Natural killer cell (primary cell): ENCODE measurements at regions not wholly inside any gene's neighbourhood (a gene's known extent, or its start where the extent isn't known, plus 50 kb on each side); places are given as distances from the start of the nearest gene placed in this dataset.

Experiments used
- ATAC-seq, 3 donors: fragments of 150-1000 bp in 2 of 3; fragments of 200-7000 bp in 1 of 3; cut with Tn5 transposase; 1 replicate in 1 of 3; 2 replicates in 2 of 3; pipeline ENCODE4 v1.10.0; 2021; ENCODE audit warnings: mild to moderate bottlenecking in 2 of 3, moderate library complexity in 2 of 3
- DNase-seq, 2 donors: peaks; one replicate each; pipeline versions ENCODE4 v3.0.0 to v3.0.0-alpha.2; 2013 to 2021; ENCODE audit warnings: mixed read lengths in 1 of 2
- H3K27ac ChIP-seq: one replicate; pipeline ENCODE4 v1.5.1; 2013; ENCODE audit warnings: mild to moderate bottlenecking, low read length
- H3K27me3 ChIP-seq: one replicate; pipeline ENCODE4 v1.6.1; 2013; ENCODE audit warnings: low read length; ENCODE audit not compliant: control insufficient read depth, insufficient read depth
- H3K36me3 ChIP-seq: one replicate; pipeline ENCODE4 v1.6.1; 2013; ENCODE audit warnings: low read length; ENCODE audit not compliant: control insufficient read depth, insufficient read depth
- H3K4me1 ChIP-seq: one replicate; pipeline ENCODE4 v1.6.1; 2013; ENCODE audit warnings: low read length; ENCODE audit not compliant: control insufficient read depth, insufficient read depth
- H3K4me3 ChIP-seq: one replicate; pipeline ENCODE4 v1.5.1; 2013; ENCODE audit warnings: low read length
- H3K9me3 ChIP-seq: one replicate; pipeline ENCODE4 v1.6.1; 2013; ENCODE audit warnings: low read length; ENCODE audit not compliant: control insufficient read depth, insufficient read depth
- H3K27ac Mint-ChIP-seq, 2 donors: one replicate each; pipeline ENCODE4 v1.8.0; 2022; ENCODE audit warnings: mild to moderate bottlenecking in 2 of 2, mixed read lengths in 2 of 2, moderate library complexity in 1 of 2
- H3K27me3 Mint-ChIP-seq, 2 donors: one replicate each; pipeline ENCODE4 v1.8.0; 2022; ENCODE audit warnings: low read depth in 2 of 2, mixed read lengths in 2 of 2
- H3K36me3 Mint-ChIP-seq: one replicate; pipeline ENCODE4 v1.8.0; 2022; ENCODE audit warnings: mixed read lengths
- H3K4me1 Mint-ChIP-seq, 2 donors: one replicate each; pipeline ENCODE4 v1.8.0; 2022; ENCODE audit warnings: mixed read lengths in 2 of 2
- H3K4me3 Mint-ChIP-seq: one replicate; pipeline ENCODE4 v1.8.0; 2022; ENCODE audit warnings: mild to moderate bottlenecking, moderate library complexity, mixed read lengths
- H3K9me3 Mint-ChIP-seq, 2 donors: one replicate each; pipeline ENCODE4 v1.8.0; 2022; ENCODE audit warnings: mixed read lengths in 2 of 2
- WGBS: methylation state at CpG from one replicate; pipeline ENCODE4 v1.1.7; 2013; ENCODE audit warnings: missing lambda C conversion rate; ENCODE audit not compliant: insufficient coverage; 5-methylcytosine and 5-hydroxymethylcytosine counted together
- intact Hi-C: fragments of 100-400 bp; cut with micrococcal nuclease; formaldehyde crosslinking; loops from one replicate; pipeline ENCODE4 v1.14.2; 2022
- TF ChIP-seq, protein P1 (sequence below): fragments of 200-600 bp; IDR thresholded peaks from one replicate; pipeline ENCODE4 v1.8.0; 2022; ENCODE audit warnings: antibody characterized with exemption

DNA sequence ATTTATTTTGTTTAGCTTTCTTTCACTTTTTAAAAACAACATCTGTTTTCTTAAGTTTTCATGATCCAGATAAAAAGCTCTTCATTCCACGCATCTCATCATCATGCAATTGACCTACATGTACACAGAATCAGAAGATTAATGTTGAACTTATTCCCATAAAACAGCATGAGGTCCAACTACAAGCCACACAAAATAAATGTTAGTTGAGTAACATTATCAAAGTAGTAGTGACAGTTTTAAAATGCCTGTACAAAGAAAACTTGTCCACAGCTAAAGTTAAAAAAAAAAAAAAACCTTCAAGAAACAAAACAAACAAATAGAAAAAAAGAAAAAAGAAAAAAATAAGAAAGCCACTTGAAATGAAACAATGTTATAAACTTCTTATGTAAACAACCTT, 846.3 kb downstream of the TLE1 start:
- Mint-ChIP-seq H3K4me1 (no peaks in the 10 kb centered on the region), H3K27ac (no peak overlapping the region), H3K36me3 (peaks cover 5% of the 10 kb centered on the region), H3K27me3 (no peaks in the 10 kb centered on the region), H3K9me3 (peaks cover 9 to 10% of the 10 kb centered on the region in 2 donors), H3K4me3 (no peak overlapping the region)
- Histone ChIP-seq H3K9me3 (peaks cover 5% of the 10 kb centered on the region), H3K27ac (no peak overlapping the region), H3K36me3 (no peaks in the 10 kb centered on the region), H3K4me3 (no peak overlapping the region), H3K4me1 (no peaks in the 10 kb centered on the region), H3K27me3 (no peaks in the 10 kb centered on the region)
- 100% methylated on average over 1 of the region's 1 CpG for WGBS
- DNase-seq (no peak), ATAC-seq (no peak)
- intact Hi-C loops = no loop called here
- TF ChIP-seq, protein P1, sequence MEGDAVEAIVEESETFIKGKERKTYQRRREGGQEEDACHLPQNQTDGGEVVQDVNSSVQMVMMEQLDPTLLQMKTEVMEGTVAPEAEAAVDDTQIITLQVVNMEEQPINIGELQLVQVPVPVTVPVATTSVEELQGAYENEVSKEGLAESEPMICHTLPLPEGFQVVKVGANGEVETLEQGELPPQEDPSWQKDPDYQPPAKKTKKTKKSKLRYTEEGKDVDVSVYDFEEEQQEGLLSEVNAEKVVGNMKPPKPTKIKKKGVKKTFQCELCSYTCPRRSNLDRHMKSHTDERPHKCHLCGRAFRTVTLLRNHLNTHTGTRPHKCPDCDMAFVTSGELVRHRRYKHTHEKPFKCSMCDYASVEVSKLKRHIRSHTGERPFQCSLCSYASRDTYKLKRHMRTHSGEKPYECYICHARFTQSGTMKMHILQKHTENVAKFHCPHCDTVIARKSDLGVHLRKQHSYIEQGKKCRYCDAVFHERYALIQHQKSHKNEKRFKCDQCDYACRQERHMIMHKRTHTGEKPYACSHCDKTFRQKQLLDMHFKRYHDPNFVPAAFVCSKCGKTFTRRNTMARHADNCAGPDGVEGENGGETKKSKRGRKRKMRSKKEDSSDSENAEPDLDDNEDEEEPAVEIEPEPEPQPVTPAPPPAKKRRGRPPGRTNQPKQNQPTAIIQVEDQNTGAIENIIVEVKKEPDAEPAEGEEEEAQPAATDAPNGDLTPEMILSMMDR = no peak

GRCh38 chr9:80842389-80842788, 847.0 kb downstream of the TLE1 start:
- H3K4me3 ChIP-seq = no peak overlapping the region
- no peaks in the 10 kb centered on the region for H3K27me3 Mint-ChIP-seq
- peaks cover 3 to 7% of the 10 kb centered on the region in 2 donors for H3K9me3 Mint-ChIP-seq
- no peak overlapping the region for H3K27ac Mint-ChIP-seq
- TF ChIP-seq, protein P1 = no peak
- no peaks in the 10 kb centered on the region for H3K27me3 ChIP-seq
- no peaks in the 10 kb centered on the region for H3K4me1 ChIP-seq
- no peak overlapping the region for H3K27ac ChIP-seq
- H3K4me3 Mint-ChIP-seq = no peak overlapping the region
- intact Hi-C loops = no loop called here
- H3K36me3 ChIP-seq = no peaks in the 10 kb centered on the region
- no peaks in the 10 kb centered on the region for H3K4me1 Mint-ChIP-seq
- no peaks in the 10 kb centered on the region for H3K36me3 Mint-ChIP-seq
- WGBS = 98% methylated on average over 5 of the region's 6 CpGs
- ATAC-seq = no peak
- no peak for DNase-seq
- peaks cover 5% of the 10 kb centered on the region for H3K9me3 ChIP-seq

DNA sequence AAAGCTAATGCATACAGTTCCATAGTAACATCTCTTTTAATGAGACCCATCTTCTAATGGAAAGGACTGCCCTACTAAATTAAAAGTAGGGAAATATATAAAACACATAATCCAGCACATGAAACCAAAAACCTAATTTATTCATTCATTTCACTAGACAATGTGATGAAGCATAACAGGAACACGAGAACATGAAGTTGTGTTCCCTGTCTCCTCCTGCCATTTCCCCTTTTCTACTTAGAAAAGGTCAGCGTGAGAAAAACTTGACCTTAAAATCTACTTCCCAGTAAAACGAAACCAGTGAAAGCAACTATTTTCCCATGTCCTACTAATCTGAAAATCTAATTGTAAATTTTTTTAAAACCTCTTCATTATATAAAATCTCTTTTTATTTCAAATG, 847.5 kb downstream of the TLE1 start:
- H3K4me1 Mint-ChIP-seq = no peaks in the 10 kb centered on the region
- DNase-seq (no peak), ATAC-seq (no peak)
- no peaks in the 10 kb centered on the region for H3K27me3 Mint-ChIP-seq
- Histone ChIP-seq H3K27me3 (no peaks in the 10 kb centered on the region), H3K4me3 (no peak overlapping the region), H3K36me3 (no peaks in the 10 kb centered on the region), H3K9me3 (peaks cover 5% of the 10 kb centered on the region), H3K4me1 (no peaks in the 10 kb centered on the region), H3K27ac (no peak overlapping the region)
- H3K4me3 Mint-ChIP-seq = no peak overlapping the region
- no peaks in the 10 kb centered on the region for H3K36me3 Mint-ChIP-seq
- H3K27ac Mint-ChIP-seq = no peak overlapping the region
- 54% methylated on average over 3 of the region's 3 CpGs for WGBS
- peaks cover 3 to 7% of the 10 kb centered on the region in 2 donors for H3K9me3 Mint-ChIP-seq
- intact Hi-C loops = no loop called here
- TF ChIP-seq, protein P1 = no peak

DNA sequence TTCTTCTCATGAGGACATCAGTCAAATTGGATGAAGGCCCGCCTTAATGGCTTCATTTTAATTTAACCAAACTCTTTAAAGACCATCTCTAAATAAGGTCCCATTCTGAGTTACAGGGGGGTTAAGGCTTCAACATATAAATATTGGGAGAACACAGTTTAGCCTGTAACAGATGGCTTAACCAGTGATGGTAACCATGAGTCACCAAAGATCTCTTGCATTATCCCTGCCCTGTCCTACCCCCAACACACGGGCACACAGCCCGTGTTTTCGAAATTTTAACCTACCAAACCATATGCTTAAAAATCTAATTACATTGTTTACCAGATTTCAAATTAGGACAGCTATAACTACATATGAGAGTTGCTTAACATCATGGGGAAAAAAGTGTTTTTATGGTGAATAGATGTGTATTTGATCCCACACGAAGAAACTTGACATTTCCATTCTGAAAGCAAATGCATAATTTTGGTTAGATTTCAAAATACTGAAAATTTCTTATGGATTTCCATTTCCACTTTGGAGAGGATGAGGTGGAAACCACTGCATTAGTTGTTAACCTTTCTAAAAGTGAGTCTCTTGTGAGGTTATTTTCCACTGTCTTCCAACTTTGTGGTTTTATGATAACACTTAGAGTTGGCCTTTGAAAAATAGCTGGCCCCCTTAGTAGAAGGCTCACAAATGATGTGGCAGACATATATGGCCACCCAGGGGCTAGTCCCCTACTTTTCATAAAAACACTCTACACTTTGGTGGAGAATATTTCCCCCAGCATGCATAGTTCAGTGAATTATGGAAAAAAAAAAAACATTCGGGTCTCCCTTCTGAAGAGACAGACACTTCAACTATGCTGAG, 849.3 kb downstream of the TLE1 start:
- no peaks in the 10 kb centered on the region for H3K36me3 ChIP-seq
- 84% methylated on average over 6 of the region's 6 CpGs for WGBS
- no peak overlapping the region for H3K4me3 Mint-ChIP-seq
- no peak overlapping the region for H3K27ac ChIP-seq
- H3K27me3 Mint-ChIP-seq = no peaks in the 10 kb centered on the region
- no peaks in the 10 kb centered on the region for H3K27me3 ChIP-seq
- H3K4me1 ChIP-seq = no peaks in the 10 kb centered on the region
- no peak overlapping the region for H3K4me3 ChIP-seq
- H3K27ac Mint-ChIP-seq = no peak overlapping the region
- H3K36me3 Mint-ChIP-seq = peaks cover 4% of the 10 kb centered on the region
- H3K4me1 Mint-ChIP-seq = no peaks in the 10 kb centered on the region
- TF ChIP-seq, protein P1 = no peak
- intact Hi-C loops = no loop called here
- DNase-seq (no peak), ATAC-seq (no peak)
- H3K9me3 ChIP-seq = peaks cover 5% of the 10 kb centered on the region
- H3K9me3 Mint-ChIP-seq = peaks cover 2 to 3% of the 10 kb centered on the region in 2 donors
